ENCODE measurements at regions not wholly inside any gene's neighbourhood (a gene's known extent, or its start where the extent isn't known, plus 50 kb on each side); places are given as distances from the start of the nearest gene placed in this dataset.

DNA sequence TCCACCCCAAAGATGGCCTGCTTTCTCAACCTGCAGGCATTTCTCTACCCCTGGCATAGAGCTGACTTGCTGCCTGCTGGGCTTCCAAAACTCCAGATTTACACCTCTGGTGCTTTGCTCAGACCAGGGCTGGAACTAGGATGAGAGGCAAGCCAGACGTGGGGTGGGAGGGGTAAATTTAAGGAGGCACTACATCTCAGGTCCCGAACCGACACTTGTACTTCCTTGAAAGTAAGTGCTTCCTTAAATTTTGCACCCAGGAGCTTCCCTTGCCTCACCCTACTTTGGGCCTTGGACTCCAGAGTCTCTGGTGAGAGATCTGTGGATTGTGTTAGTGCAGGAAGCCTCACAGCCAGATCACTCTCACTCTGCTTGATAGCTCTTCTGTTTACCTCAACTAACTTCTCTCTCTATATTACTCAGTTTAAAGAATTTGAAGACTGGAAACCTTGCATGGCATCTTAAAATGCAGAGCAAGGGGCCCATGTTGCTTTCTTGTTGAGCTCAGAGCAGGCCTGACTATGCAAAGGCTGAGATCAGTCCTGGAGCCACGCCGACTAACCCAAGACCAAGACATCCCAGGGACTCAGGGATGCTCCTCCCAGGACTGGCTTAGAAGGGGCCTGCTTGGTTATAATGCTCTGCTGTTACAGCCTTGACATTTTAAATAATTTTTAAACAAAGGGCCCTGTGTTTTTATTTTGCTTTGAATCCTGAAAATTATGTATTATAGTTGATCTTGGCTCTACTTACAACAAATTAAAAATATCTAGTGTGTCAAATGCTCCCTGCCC, 145.0 kb upstream of the LEF1 start:
- TF ChIP-seq POLR2A (IDR thresholded peaks at IDR 0.05; ENCODE audit: low read depth, low read length) (no peak), TAF1 (IDR thresholded peaks at IDR 0.05; ENCODE audit: low read depth, low read length) (no peak), POLR2AphosphoS5 (IDR thresholded peaks at IDR 0.05; ENCODE audit: low read depth, low read length) (no peak), PAX5 (IDR thresholded peaks at IDR 0.05; ENCODE audit: insufficient read depth, low read length, severe bottlenecking) (no peak), SPI1 (IDR thresholded peaks at IDR 0.05; ENCODE audit: low read depth, low read length) (no peak), POU2F2 (IDR thresholded peaks at IDR 0.05; ENCODE audit: low read depth, low read length) (no peak)

All from GM12891 (cell line).